ENCODE measurements at regions not wholly inside any gene's neighbourhood (a gene's known extent, or its start where the extent isn't known, plus 50 kb on each side); places are given as distances from the start of the nearest gene placed in this dataset.
"Not testable (repeated sequence)": the region's sequence is repeated elsewhere in the genome, so short reads cannot be mapped to it uniquely, and the experiment has no call there.

GRCh38 chr6:137631323-137631722 lies 137.1 kb upstream of the OLIG3 start:
- TF ChIP-seq CTCF (IDR thresholded peaks at IDR 0.05) (no peak), POLR2A (IDR thresholded peaks at IDR 0.05) (no peak)
- no peaks in the 10 kb centered on the region for H3K9me3 ChIP-seq
- DNase-seq = no peak
- H3K4me3 ChIP-seq (replicated peaks in 1 of 3) = no peak overlapping the region
- no peak overlapping the region for H3K27ac ChIP-seq
- no peaks in the 10 kb centered on the region for H3K27me3 ChIP-seq
- H3K36me3 ChIP-seq = no peaks in the 10 kb centered on the region
- intact Hi-C loops (cut with DNase I) = no loop called here
- 74 to 82% methylated on average over 2 of the region's 2 CpGs for WGBS, 2 donors
- H3K4me1 ChIP-seq = no peaks in the 10 kb centered on the region

- H3K9me3 ChIP-seq; H3K36me3 ChIP-seq; intact Hi-C loops (cut with DNase I); H3K4me3 ChIP-seq (replicated peaks in 1 of 3); H3K4me1 ChIP-seq; H3K27ac ChIP-seq; DNase-seq; H3K27me3 ChIP-seq: not testable (repeated sequence)
- WGBS, 2 donors = 71 to 72% methylated on average over 9 of the region's 9 CpGs
Observed at GRCh38 chr6:137634177-137634576, 140.0 kb upstream of the OLIG3 start.

- intact Hi-C loops (cut with DNase I) = no loop called here
- peak in 1 of 2 donors; percentile 13 for DNase-seq
- Histone ChIP-seq H3K27me3 (no peaks in the 10 kb centered on the region), H3K4me1 (peaks cover 0 to 3% of the 10 kb centered on the region in 2 donors), H3K36me3 (no peaks in the 10 kb centered on the region), H3K4me3 (replicated peaks in 1 of 3) (no peak overlapping the region), H3K9me3 (no peaks in the 10 kb centered on the region), H3K27ac (no peak overlapping the region)
- 6 to 30% methylated on average over 1 of the region's 1 CpG for WGBS, 2 donors
- TF ChIP-seq POLR2A (IDR thresholded peaks at IDR 0.05) = no peak
- TF ChIP-seq CTCF (IDR thresholded peaks at IDR 0.05) = no peak
Observed at GRCh38 chr6:137637121-137637520, 142.9 kb upstream of the OLIG3 start.

GRCh38 chr6:137638926-137639706 lies 144.9 kb upstream of the OLIG3 start:
- no peaks in the 10 kb centered on the region for H3K36me3 ChIP-seq
- H3K27me3 ChIP-seq = no peaks in the 10 kb centered on the region
- no peak overlapping the region for H3K27ac ChIP-seq
- H3K9me3 ChIP-seq = no peaks in the 10 kb centered on the region
- no peak for DNase-seq
- H3K4me3 ChIP-seq (replicated peaks in 1 of 3) = no peak overlapping the region
- H3K4me1 ChIP-seq = peaks cover 0 to 3% of the 10 kb centered on the region in 2 donors
- intact Hi-C loops (cut with DNase I) = no loop called here
- TF ChIP-seq POLR2A (IDR thresholded peaks at IDR 0.05) (no peak), CTCF (IDR thresholded peaks at IDR 0.05) (no peak)
- 49 to 61% methylated on average over 3 of the region's 3 CpGs for WGBS, 2 donors

GRCh38 chr6:137640086-137640485 lies 145.9 kb upstream of the OLIG3 start:
- Histone ChIP-seq H3K27ac (no peak overlapping the region), H3K9me3 (no peaks in the 10 kb centered on the region), H3K36me3 (no peaks in the 10 kb centered on the region), H3K27me3 (no peaks in the 10 kb centered on the region), H3K4me1 (peaks cover 0 to 3% of the 10 kb centered on the region in 2 donors), H3K4me3 (replicated peaks in 1 of 3) (no peak overlapping the region)
- 91 to 94% methylated on average over 7 of the region's 7 CpGs for WGBS, 2 donors
- DNase-seq = no peak
- TF ChIP-seq CTCF (IDR thresholded peaks at IDR 0.05) (no peak), POLR2A (IDR thresholded peaks at IDR 0.05) (no peak)
- intact Hi-C loops (cut with DNase I) = loop anchor here (10.0 kb wide), 1 partner anchor 545 kb away; no protein-coding TSS in a partner anchor
